GM19463 (cell line): ENCODE measurements at regions not wholly inside any gene's neighbourhood (a gene's known extent, or its start where the extent isn't known, plus 50 kb on each side); places are given as distances from the start of the nearest gene placed in this dataset.
"Not testable (repeated sequence)": the region's sequence is repeated elsewhere in the genome, so short reads cannot be mapped to it uniquely, and the experiment has no call there.

Source experiments
- ATAC-seq: cut with Tn5 transposase; IDR thresholded peaks from one replicate; pipeline ENCODE4 v1.9.1; 2021; ENCODE audit warnings: mild to moderate bottlenecking, moderate library complexity; ENCODE audit not compliant: unreplicated experiment

DNA sequence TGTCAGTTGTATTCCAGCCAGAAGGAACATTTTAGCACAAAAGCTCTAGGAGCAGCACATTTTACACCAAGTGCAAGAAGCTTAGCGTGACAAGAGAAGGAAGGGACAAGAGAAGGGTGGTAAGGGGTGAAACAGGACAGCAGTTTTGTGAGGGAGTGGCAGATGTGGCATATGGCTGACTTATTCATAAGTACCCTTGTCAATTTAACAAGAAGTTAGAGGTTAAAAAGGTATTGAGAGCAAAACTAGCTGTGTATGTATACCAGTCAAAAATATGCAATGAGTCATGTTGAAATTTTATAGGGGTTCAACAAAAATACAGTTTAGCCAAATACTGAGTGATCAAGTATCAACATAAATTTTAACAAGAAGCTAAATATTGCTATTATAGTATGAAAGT, 561.5 kb upstream of the POT1 start:
- no peak for ATAC-seq

- ATAC-seq, result no peak
These were observed 560.5 kb upstream of the POT1 start for GRCh38 chr7:125490167-125490566.

DNA sequence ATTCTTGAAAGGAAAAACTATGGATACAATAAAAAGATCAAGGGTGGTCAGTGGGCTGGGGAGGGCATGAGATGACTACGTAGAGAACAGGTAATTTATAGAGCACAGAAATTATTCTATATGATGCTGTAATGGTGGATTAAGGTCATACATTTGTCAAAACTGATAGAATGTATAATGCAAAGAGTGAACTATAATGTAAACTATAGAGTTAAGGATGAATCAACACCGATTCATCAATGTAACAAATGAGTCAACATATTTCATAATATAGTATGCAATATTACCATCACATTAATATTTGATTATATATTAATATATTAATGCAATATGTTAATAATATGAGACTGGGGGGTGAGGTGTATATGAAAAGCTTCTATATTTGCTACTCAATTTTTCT, 555.6 kb upstream of the POT1 start:
- ATAC-seq, result no peak

- no peak for ATAC-seq
These were observed 555.1 kb upstream of the POT1 start for GRCh38 chr7:125484755-125485154.

GRCh38 chr7:125481323-125481722, 551.7 kb upstream of the POT1 start:
- ATAC-seq, result no peak

DNA sequence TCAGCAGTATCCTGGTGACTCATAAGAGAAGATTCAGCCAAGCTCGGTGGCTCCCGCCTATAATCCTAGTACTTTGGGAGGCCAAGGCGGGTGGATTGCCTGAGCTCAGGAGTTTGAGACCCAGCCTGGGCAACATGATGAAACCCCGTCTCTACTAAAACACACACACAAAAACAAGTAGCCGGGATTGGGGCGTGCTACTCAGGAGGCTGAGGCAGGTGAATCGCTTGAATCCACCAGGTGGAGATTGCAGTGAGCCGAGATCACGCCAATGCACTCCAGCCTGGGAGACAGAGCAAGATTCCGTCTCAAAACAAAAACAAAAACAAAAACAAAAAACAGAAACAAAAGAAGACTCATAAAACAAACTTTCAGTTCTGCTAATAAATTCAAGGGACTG, 551.1 kb upstream of the POT1 start:
- ATAC-seq, result no peak

DNA sequence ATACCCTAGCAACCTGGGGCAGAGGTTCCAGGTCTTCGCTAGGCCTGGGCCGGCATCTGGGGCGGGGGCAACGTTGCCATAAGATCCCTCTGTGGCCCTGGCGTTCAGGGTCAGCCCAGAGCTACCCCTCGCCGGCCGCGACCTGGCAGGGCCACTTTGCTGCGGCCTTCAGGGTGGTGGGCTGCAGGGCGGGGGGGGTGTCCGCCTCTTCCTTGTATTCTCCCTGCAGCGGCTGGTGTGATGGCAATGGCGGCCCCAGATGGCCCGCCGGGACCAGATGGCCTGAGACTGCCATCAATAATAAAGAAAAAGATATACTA, 539.2 kb upstream of the POT1 start:
- ATAC-seq, result no peak

GRCh38 chr7:125467996-125468854, 538.6 kb upstream of the POT1 start:
- no peak for ATAC-seq

DNA sequence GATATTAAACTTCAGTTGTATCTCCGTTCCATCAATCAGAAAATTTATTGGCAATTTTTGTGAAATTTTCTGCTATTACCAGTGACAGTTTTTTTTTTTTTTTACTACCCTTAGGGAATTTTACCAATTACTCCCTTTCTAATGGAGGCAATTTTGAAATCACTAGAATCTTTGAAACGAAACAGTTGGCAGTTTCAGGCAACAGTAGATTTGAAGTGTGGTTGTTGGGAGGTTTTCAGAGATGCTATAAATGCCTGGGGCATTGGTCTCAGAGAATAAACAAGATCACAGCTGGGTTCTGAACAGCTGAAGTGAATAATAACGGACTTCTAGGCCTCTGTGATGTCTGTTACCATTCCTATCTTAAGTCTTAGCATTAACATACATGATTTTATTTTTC, 535.9 kb upstream of the POT1 start:
- ATAC-seq, result no peak

- ATAC-seq, result no peak
These were observed 533.0 kb upstream of the POT1 start for GRCh38 chr7:125462615-125463014.

DNA sequence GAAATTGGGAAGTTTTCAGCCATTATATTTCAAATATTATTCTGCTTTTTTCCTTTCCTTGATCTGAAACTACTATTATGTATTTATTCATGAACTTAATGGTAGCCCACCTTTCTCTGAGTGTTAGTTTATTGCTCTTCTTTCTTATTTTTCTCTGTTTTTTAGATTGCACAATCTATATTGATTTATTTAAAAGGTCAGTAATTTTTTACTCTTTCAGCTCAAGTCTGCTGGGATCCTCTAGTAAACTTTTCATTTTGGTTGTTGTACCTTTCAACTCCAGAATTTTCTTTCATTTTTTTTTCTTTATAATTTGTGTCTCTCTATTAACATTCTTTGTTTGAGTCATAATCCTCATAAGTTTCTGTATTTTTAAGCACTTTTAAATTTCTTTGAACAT, 529.4 kb upstream of the POT1 start:
- no peak for ATAC-seq

DNA sequence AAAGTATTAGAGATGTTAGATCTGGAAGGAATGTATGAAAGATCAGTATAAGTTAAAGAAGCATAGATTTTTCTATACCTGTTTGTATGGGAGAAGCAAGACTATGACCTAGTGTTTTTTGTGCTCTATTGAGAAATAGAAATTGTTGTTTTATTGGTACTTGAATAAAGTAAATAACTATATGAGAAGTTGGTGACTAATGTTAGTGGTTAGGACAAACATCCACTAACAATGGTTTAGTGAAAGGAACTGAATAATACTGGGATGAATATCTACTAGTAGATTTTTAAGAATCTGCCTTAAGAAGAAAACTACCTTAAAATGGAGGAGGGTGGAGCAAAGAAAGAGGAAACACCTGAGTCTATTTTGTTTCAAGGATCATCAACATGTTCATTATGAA, 521.1 kb upstream of the POT1 start:
- ATAC-seq, result no peak

DNA sequence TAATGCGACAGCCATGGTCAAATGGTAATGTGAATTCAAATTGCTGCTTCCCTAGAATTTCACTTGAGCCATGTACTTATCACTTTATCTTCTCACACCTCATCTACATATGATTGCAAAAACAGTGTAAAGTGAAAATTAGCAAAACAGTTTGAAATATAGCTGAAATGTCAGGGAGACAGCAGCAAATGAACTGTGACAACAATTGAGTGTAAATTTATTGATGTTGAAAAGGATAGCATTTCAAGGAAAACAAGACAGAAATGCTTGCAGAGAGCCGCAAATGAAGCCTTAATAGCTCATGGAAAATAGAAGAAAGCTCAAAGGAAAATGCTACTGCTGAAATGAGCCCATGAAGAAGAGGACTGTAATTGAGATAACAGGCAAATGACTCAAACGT, 516.2 kb upstream of the POT1 start:
- ATAC-seq, result no peak

GRCh38 chr7:125444864-125445263, 515.2 kb upstream of the POT1 start:
- no peak for ATAC-seq

DNA sequence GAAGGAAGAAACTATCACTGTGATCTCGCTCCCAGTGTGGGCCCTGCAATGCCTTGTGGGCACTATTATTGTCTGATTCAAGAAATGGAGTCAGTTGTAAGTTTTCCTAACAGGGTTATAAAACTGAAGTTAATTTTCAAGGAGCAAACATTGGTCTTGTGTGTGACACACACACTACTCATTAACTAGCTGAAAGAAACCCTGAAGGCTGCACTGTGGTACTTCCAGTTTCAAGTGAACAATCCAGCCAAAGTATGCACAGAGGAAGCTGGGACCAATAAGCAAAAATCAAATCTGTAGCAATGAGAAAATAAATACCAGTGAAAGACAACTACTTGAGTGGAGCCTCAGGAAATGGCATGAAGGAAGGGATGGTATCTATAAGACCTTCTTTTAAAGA, 506.6 kb upstream of the POT1 start:
- ATAC-seq, result no peak

DNA sequence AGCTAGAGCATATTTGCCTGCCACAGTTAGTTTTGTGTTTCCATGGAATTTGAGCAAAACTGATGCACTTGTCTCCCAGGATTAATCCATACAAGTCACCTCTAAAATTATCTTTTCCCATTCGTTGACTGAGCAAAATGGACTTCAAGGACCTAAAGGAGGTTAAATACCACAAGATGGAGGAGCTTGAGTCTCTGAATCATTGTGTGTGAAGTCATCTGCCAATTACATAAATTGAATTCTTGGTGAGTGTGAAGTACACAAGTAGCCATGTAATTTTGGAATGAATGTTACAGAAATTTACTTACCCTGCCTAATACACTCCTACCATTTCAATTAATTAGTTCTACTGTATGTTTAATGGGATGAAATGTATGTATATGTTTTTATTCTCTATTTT, 501.7 kb upstream of the POT1 start:
- no peak for ATAC-seq

DNA sequence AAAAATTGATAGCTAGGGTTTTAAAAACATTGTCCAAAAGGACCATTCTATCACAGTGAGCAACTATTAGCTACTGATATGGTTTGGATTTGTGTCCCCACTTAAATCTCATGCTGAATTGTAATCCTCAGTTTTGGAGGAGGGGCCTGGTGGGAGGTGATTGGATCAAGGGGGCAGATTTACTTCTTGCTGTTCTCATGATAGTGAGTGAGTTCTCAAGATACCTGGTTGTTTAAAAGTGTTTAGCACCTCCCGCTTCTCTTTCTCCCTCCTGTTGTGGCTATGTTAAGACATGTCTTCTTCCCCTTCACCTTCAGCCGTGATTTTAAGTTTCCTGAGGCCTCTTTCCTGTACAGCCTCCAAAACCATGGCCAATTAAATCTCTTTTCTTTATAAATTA, 500.4 kb upstream of the POT1 start:
- no peak for ATAC-seq

DNA sequence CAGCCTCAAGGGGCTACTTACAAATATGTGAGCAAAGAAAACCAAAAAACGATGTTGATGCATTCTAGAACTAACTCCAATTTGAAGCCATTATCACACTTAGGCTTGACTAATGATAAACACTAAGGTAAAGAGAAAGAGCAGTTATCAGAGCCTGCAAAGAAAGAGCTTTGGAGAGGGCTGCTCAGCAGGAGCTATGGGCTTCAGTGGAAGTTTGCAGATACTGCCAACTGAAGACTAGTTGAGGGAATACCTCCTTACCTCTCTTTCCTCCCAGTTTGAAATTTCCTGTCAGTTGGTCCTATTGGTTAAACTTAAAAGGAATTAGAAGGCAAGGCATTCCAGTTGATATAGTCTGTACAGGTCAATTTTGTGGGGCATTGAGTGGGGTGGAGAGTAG, 498.1 kb upstream of the POT1 start:
- ATAC-seq, result no peak

- ATAC-seq, result no peak
These were observed 495.9 kb upstream of the POT1 start for GRCh38 chr7:125425506-125425905.

DNA sequence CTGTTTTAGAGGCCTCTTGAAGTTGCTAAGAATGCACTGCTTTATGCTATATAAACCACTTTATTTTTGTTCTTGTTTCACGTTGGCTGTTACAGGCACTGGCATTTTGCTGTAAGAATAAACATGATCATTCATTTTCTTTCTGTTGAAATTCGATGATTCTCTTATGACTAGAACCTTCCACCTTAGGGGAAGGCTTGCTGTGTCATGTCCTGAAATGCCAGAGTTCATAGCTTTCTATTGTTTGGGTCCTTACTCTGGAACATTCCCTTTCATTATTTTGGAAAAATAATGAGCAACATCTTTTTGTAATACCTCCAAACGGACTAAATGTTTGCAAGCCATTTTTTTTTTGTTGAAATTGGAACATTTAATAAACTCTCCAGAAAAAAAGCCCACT, 495.1 kb upstream of the POT1 start:
- ATAC-seq, result no peak

DNA sequence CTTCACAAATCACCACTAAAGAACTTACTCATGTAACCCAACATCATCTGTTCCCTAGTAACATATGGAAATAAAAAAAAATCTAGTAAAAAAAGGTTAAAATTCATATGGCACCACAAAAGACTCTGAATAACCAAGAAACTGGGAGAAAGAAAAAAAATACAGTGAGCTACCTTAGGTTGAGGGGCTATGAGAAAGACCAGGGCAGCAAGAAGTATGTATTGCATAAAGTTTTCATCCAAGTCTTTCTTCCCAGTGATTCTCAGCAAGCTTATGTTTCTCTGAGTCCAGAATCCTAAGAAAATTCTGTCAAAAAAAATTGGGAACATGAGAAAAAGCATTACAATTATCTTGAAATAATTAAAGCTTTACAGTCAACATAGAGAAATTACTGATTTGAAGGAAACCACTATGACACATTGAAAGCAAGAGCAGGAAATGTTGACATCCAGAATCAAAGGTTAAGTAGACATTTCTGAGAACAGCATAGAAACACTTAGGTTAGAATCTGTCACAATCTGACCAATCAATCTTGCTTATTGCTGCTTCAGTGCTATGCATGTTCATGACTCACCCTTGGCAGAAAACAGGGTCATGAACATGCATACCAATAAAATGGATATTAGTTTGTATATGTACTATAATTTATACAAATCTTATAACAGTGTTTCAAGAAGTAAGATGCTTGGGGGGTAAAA, 494.0 kb upstream of the POT1 start:
- ATAC-seq, result no peak

DNA sequence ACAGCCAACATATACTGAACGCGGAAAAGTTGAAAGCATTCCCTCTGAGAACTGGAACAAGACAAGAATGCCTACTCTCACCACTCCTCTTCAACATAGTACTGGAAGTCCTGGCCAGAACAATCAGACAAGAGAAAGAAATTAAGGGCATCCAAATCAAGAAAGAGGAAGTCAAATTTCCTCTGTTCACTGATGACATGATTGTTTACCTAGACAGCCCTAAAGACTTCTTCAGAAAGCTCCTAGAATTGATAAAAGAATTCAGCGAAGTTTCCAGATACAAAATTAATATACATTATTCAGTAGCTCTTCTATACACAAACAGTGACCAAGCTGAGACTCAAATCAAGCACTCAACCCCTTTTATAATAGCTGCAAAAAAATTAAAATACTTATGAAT, 491.8 kb upstream of the POT1 start:
- not testable (repeated sequence) for ATAC-seq
